Ovary (tissue), 3 donors: ENCODE measurements at regions not wholly inside any gene's neighbourhood (a gene's known extent, or its start where the extent isn't known, plus 50 kb on each side); places are given as distances from the start of the nearest gene placed in this dataset.

Experiments used
- CTCF ChIP-seq, 3 donors: fragments of 450-650 bp in 2 of 3; fragments of 200-600 bp in 1 of 3; IDR thresholded peaks; one replicate each; pipeline versions ENCODE4 v1.5.1 to v1.8.0; 2016 to 2022; ENCODE audit warnings: antibody characterized with exemption in 3 of 3, mild to moderate bottlenecking in 1 of 3
- POLR2A ChIP-seq: fragments of 450-650 bp; IDR thresholded peaks from one replicate; pipeline ENCODE4 v1.6.1; 2017; ENCODE audit warnings: antibody characterized with exemption, mild to moderate bottlenecking, moderate library complexity
- donor health status: DM: no; HTN: no; CAD: no.

GRCh38 chr12:3342051-3342450 lies 149.0 kb upstream of the PRMT8 start:
- no peak for TF ChIP-seq POLR2A
- TF ChIP-seq CTCF (IDR thresholded peaks at IDR 0.05), result no peak
